Fibroblast of lung (primary cell): ENCODE measurements at regions not wholly inside any gene's neighbourhood (a gene's known extent, or its start where the extent isn't known, plus 50 kb on each side); places are given as distances from the start of the nearest gene placed in this dataset.

Source experiments
- CTCF ChIP-seq, 2 donors: IDR thresholded peaks in 1 of 2; conservative IDR thresholded peaks in 1 of 2; 1 replicate in 1 of 2; 2 replicates in 1 of 2; pipeline ENCODE4 v1.5.1; 2011 to 2012; ENCODE audit warnings: low read length in 2 of 2, control low read depth in 1 of 2, inconsistent platforms in 1 of 2, low read depth in 1 of 2, mild to moderate bottlenecking in 1 of 2
- EZH2 ChIP-seq: IDR thresholded peaks from 2 replicates; pipeline ENCODE4 v1.5.1; 2012; ENCODE audit warnings: low read length, control low read depth, mild to moderate bottlenecking; ENCODE audit errors: missing control alignments

- TF ChIP-seq EZH2 = no peak
- no peak for TF ChIP-seq CTCF (conservative IDR thresholded peaks at IDR 0.05 in 1 of 2, IDR thresholded peaks at IDR 0.05 in 1 of 2; ENCODE audit: low read depth in 1 of 2, low read length in 2 of 2)
These were observed 227.4 kb upstream of the CFAP20DC start for GRCh38 chr3:59277201-59277600.
